ENCODE measurements at regions not wholly inside any gene's neighbourhood (a gene's known extent, or its start where the extent isn't known, plus 50 kb on each side); places are given as distances from the start of the nearest gene placed in this dataset.

DNA sequence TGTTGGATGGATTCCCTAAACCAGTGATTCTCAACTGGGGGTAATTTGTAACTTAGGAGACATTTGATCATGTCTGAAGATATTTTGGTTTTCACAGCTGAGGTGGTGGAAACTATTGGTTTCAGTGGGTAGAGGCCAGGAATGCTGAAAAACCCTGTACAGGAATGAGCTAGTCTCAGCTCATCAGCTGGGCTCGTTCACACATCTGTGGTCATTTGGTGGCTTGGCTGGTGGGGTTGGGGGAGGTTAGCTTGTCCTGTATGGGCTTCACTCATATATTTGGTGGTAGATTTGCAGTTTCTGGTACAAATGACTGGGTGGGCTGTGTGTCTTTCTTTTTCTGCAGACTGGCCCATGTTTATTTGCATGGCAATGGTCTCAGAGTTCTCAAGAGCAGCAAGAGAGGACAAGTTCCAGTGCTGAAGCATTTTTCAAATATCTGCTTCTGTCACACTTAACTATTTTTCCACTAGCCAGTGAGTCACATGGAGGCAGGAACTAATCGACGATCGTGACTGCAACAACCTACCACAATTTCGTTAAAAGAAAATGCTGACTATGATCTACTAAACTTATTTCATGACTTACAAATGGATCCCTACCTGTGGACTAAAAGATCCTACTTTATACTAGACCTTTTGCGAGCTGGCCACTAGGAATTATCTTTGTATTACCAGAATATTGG lies 321.7 kb upstream of the PLXNA2 start:
- TF ChIP-seq, protein P1, sequence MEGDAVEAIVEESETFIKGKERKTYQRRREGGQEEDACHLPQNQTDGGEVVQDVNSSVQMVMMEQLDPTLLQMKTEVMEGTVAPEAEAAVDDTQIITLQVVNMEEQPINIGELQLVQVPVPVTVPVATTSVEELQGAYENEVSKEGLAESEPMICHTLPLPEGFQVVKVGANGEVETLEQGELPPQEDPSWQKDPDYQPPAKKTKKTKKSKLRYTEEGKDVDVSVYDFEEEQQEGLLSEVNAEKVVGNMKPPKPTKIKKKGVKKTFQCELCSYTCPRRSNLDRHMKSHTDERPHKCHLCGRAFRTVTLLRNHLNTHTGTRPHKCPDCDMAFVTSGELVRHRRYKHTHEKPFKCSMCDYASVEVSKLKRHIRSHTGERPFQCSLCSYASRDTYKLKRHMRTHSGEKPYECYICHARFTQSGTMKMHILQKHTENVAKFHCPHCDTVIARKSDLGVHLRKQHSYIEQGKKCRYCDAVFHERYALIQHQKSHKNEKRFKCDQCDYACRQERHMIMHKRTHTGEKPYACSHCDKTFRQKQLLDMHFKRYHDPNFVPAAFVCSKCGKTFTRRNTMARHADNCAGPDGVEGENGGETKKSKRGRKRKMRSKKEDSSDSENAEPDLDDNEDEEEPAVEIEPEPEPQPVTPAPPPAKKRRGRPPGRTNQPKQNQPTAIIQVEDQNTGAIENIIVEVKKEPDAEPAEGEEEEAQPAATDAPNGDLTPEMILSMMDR (IDR thresholded peaks at IDR 0.05): no peak
- TF ChIP-seq ZFX (IDR thresholded peaks at IDR 0.05; ENCODE audit: borderline replicate concordance): no peak
